NCI-H524 (cell line): ENCODE measurements at regions not wholly inside any gene's neighbourhood (a gene's known extent, or its start where the extent isn't known, plus 50 kb on each side); places are given as distances from the start of the nearest gene placed in this dataset.

Source experiments
- DNase-seq, 2 experiments: peaks; one replicate each; lab custom pipeline; 2025; lab: John Stamatoyannopoulos, UW

GRCh38 chr5:107147589-107147988, 523.1 kb downstream of the EFNA5 start:
- DNase-seq = no peak

- no peak for DNase-seq
Measured at GRCh38 chr5:107146901-107147300, 523.8 kb downstream of the EFNA5 start.

GRCh38 chr5:107135391-107135790, 535.3 kb downstream of the EFNA5 start:
- no peak for DNase-seq

GRCh38 chr5:107134931-107135330, 535.8 kb downstream of the EFNA5 start:
- DNase-seq = no peak

- no peak for DNase-seq
Measured at GRCh38 chr5:107129051-107129450, 541.7 kb downstream of the EFNA5 start.

- peak in 1 of 2 experiments; percentile 1 for DNase-seq
Measured at GRCh38 chr5:107127878-107128277, 542.9 kb downstream of the EFNA5 start.

GRCh38 chr5:107126341-107126740, 544.4 kb downstream of the EFNA5 start:
- DNase-seq = no peak

- no peak for DNase-seq
Measured at GRCh38 chr5:107124376-107124775, 546.4 kb downstream of the EFNA5 start.

- no peak for DNase-seq
Measured at GRCh38 chr5:107123014-107123413, 547.7 kb downstream of the EFNA5 start.

GRCh38 chr5:107121793-107122519, 548.8 kb downstream of the EFNA5 start:
- no peak for DNase-seq

- no peak for DNase-seq
Measured at GRCh38 chr5:107119656-107120055, 551.1 kb downstream of the EFNA5 start.

- no peak for DNase-seq
Measured at GRCh38 chr5:107118184-107119019, 552.3 kb downstream of the EFNA5 start.

- peak; percentile 79 to 91 for DNase-seq
Measured at GRCh38 chr5:107112216-107112615, 558.5 kb downstream of the EFNA5 start.

GRCh38 chr5:107104040-107104995, 566.4 kb downstream of the EFNA5 start:
- DNase-seq = peak; percentile 10 to 38

- no peak for DNase-seq
Measured at GRCh38 chr5:107103522-107103921, 567.2 kb downstream of the EFNA5 start.

- DNase-seq = no peak
Measured at GRCh38 chr5:107100121-107100520, 570.6 kb downstream of the EFNA5 start.

GRCh38 chr5:107099506-107099905, 571.2 kb downstream of the EFNA5 start:
- no peak for DNase-seq

- DNase-seq = no peak
Measured at GRCh38 chr5:107092695-107093094, 578.0 kb downstream of the EFNA5 start.

- DNase-seq = peak in 1 of 2 experiments; percentile 66
Measured at GRCh38 chr5:107090506-107090905, 580.2 kb downstream of the EFNA5 start.

GRCh38 chr5:107088907-107089306, 581.8 kb downstream of the EFNA5 start:
- DNase-seq = no peak

- no peak for DNase-seq
Measured at GRCh38 chr5:107085572-107085971, 585.2 kb downstream of the EFNA5 start.

GRCh38 chr5:107074996-107075395, 595.7 kb downstream of the EFNA5 start:
- DNase-seq = no peak
